Activated naive CD4-positive, alpha-beta T cell treated with anti-CD3 and anti-CD28 coated beads, Interleukin-2, amount 50 U/mL, for 72 hours (primary cell): ENCODE measurements at regions not wholly inside any gene's neighbourhood (a gene's known extent, or its start where the extent isn't known, plus 50 kb on each side); places are given as distances from the start of the nearest gene placed in this dataset.

Experiments
- ATAC-seq, 2 donors: fragments of 150-1000 bp; cut with Tn5 transposase; 2 replicates each; pipeline ENCODE4 v1.10.0; 2021; ENCODE audit warnings: mild to moderate bottlenecking in 2 of 2, moderate library complexity in 2 of 2
- DNase-seq, 2 donors: peaks; one replicate each; pipeline ENCODE4 v3.0.0; 2021 to 2022; ENCODE audit warnings: low spot score in 2 of 2
- H3K27ac Mint-ChIP-seq, 2 donors: one replicate each; pipeline ENCODE4 v1.8.0; 2022; ENCODE audit warnings: mild to moderate bottlenecking in 2 of 2, mixed read lengths in 2 of 2
- H3K36me3 Mint-ChIP-seq, 2 donors: one replicate each; pipeline ENCODE4 v1.8.0; 2022; ENCODE audit warnings: mixed read lengths in 2 of 2
- H3K9me3 Mint-ChIP-seq, 2 donors: one replicate each; pipeline ENCODE4 v1.8.0; 2022; ENCODE audit warnings: mixed read lengths in 2 of 2

DNA sequence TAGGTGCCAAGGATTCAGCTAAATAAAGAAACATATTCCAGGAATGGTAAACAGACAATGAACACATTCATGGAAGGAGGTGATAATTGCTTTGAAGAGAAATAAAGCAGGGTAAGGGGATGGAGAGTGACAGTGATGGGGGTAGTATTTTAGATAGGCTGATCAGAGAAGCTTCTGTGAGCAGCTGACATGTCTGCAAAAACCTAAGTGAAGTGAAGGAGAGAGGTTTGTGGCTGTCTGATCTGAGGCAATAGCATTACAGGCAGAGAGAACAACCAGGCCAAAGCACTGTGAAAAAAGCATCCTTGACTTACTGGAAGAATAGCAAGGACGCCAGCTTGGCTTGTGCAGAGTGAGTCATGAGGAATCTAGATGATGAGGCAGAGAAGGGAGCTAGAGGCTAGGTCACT, 271.9 kb upstream of the GATB start:
- H3K27ac Mint-ChIP-seq: no peak overlapping the region
- ATAC-seq (no peak), DNase-seq (no peak)
- peaks cover 5 to 6% of the 10 kb centered on the region in 2 donors for H3K9me3 Mint-ChIP-seq
- H3K36me3 Mint-ChIP-seq: no peaks in the 10 kb centered on the region

- Mint-ChIP-seq H3K36me3 (no peaks in the 10 kb centered on the region), H3K27ac (no peak overlapping the region), H3K9me3 (peaks cover 6 to 8% of the 10 kb centered on the region in 2 donors)
- ATAC-seq (no peak), DNase-seq (no peak)
Observed at GRCh38 chr4:152029631-152030030, 268.8 kb upstream of the GATB start.

DNA sequence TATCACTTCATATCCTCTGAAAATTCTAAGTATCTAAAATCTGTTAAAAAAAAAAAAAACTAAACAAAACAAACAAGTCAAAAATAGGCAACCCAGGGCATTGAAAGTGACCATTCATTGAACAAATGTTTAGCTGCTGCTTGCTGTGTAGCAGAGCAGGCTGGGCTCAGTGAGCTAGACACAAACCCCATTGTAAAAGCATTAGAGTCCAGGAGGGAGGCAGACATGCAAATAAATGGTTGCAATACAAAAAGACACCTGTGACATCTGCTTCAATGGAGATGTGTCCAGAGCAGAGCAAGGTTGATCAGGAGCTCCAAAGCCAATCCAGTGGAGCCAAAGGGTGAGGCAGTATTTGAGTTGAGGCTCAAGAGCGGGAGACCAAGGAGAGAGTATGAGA, 267.3 kb upstream of the GATB start:
- Mint-ChIP-seq H3K27ac (no peak overlapping the region), H3K36me3 (no peaks in the 10 kb centered on the region), H3K9me3 (peaks cover 6 to 8% of the 10 kb centered on the region in 2 donors)
- DNase-seq (no peak), ATAC-seq (no peak)

- Mint-ChIP-seq H3K9me3 (peaks cover 6 to 8% of the 10 kb centered on the region in 2 donors), H3K27ac (no peak overlapping the region), H3K36me3 (no peaks in the 10 kb centered on the region)
- ATAC-seq (no peak), DNase-seq (no peak)
Observed at GRCh38 chr4:152024881-152025280, 264.1 kb upstream of the GATB start.

DNA sequence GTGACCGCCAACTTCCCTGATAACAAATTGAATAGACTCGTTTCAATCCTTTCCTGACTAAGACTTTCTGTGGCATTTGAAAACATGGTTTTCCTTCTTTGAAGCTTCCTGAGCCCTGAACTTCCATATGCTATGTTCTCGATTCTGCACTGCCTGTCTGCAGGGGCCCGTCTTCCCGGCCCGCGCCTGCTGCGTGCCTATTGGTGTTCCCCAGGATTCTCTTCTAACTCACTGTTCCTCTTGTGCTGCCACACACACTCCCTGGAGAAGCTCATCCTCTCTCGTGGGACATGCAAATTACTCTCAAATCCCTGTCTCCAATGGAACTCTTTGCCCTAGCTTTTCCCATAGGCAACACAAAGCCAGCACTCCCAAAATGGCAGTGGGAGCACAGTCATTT, 262.9 kb upstream of the GATB start:
- H3K27ac Mint-ChIP-seq: no peak overlapping the region
- DNase-seq (no peak), ATAC-seq (no peak)
- no peaks in the 10 kb centered on the region for H3K36me3 Mint-ChIP-seq
- H3K9me3 Mint-ChIP-seq: peaks cover 6 to 8% of the 10 kb centered on the region in 2 donors

DNA sequence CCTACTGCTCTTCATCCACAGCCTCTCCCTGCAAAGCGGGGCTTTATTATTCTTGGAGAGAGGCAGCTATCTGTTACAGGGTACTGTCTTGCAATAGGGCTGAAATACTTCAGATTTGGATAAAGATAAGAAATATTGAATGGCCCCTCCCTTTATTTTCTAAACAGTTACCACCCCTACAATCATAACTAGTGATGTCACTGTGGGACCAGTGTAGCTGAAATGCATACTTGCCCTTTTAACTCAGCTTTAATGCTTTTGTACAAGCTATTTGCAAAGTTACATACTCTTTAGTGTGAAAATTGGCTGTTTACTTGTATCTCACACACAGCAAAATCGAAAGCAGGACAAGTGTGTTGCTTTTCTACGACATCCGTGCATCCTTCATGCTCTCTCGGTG, 261.7 kb upstream of the GATB start:
- Mint-ChIP-seq H3K36me3 (no peaks in the 10 kb centered on the region), H3K9me3 (peaks cover 0 to 1% of the 10 kb centered on the region in 2 donors), H3K27ac (no peak overlapping the region)
- DNase-seq (no peak), ATAC-seq (no peak)

GRCh38 chr4:152021788-152022438, 261.1 kb upstream of the GATB start:
- DNase-seq: no peak
- Mint-ChIP-seq H3K36me3 (no peaks in the 10 kb centered on the region), H3K27ac (no peak overlapping the region), H3K9me3 (no peaks in the 10 kb centered on the region)
- no peak for ATAC-seq

GRCh38 chr4:152020073-152020472, 259.3 kb upstream of the GATB start:
- Mint-ChIP-seq H3K36me3 (no peaks in the 10 kb centered on the region), H3K27ac (no peak overlapping the region), H3K9me3 (peaks cover 0 to 8% of the 10 kb centered on the region in 2 donors)
- no peak for ATAC-seq
- DNase-seq: no peak

DNA sequence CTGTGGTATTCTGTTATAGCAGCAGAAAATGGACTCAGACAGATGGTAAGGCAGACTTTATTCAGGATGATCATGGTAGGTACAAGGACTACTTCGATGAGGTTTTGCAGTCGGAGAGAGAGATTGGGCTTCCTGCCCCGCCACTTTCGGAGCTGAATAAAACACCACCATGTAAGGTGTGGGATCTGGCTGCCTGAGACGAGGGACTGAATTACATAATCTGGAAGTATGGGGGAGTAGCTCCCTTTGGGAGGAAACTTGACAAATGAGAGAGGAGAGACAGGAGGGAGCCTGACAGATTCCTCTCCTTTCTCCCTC, 255.5 kb upstream of the GATB start:
- DNase-seq (no peak), ATAC-seq (no peak)
- Mint-ChIP-seq H3K27ac (peak overlapping the region in 1 of 2 donors; percentile 50), H3K36me3 (peaks cover 0 to 4% of the 10 kb centered on the region in 2 donors), H3K9me3 (peaks cover 0 to 20% of the 10 kb centered on the region in 2 donors)

GRCh38 chr4:152015597-152016302, 254.9 kb upstream of the GATB start:
- peaks cover 0 to 4% of the 10 kb centered on the region in 2 donors for H3K36me3 Mint-ChIP-seq
- peak overlapping the region; percentile 21 to 50 for H3K27ac Mint-ChIP-seq
- DNase-seq (no peak), ATAC-seq (no peak)
- peaks cover 0 to 20% of the 10 kb centered on the region in 2 donors for H3K9me3 Mint-ChIP-seq

- peaks cover 0 to 4% of the 10 kb centered on the region in 2 donors for H3K36me3 Mint-ChIP-seq
- peak overlapping the region; percentile 42 to 77 for H3K27ac Mint-ChIP-seq
- DNase-seq: no peak
- peak; percentile 52 to 77 for ATAC-seq
- H3K9me3 Mint-ChIP-seq: peaks cover 0 to 20% of the 10 kb centered on the region in 2 donors
Observed at GRCh38 chr4:152014280-152014679, 253.5 kb upstream of the GATB start.

- ATAC-seq (no peak), DNase-seq (no peak)
- Mint-ChIP-seq H3K27ac (no peak overlapping the region), H3K36me3 (peaks cover 0 to 4% of the 10 kb centered on the region in 2 donors), H3K9me3 (peaks cover 0 to 20% of the 10 kb centered on the region in 2 donors)
Observed at GRCh38 chr4:152011469-152011868, 250.7 kb upstream of the GATB start.

- ATAC-seq (peak in 1 of 2 donors; percentile 34), DNase-seq (no peak)
- Mint-ChIP-seq H3K27ac (no peak overlapping the region), H3K9me3 (peaks cover 0 to 14% of the 10 kb centered on the region in 2 donors), H3K36me3 (peaks cover 0 to 4% of the 10 kb centered on the region in 2 donors)
Observed at GRCh38 chr4:152010710-152011079, 249.9 kb upstream of the GATB start.

GRCh38 chr4:152009983-152010709, 249.3 kb upstream of the GATB start:
- peaks cover 0 to 4% of the 10 kb centered on the region in 2 donors for H3K36me3 Mint-ChIP-seq
- peaks cover 0 to 12% of the 10 kb centered on the region in 2 donors for H3K9me3 Mint-ChIP-seq
- no peak overlapping the region for H3K27ac Mint-ChIP-seq
- DNase-seq (no peak), ATAC-seq (no peak)

DNA sequence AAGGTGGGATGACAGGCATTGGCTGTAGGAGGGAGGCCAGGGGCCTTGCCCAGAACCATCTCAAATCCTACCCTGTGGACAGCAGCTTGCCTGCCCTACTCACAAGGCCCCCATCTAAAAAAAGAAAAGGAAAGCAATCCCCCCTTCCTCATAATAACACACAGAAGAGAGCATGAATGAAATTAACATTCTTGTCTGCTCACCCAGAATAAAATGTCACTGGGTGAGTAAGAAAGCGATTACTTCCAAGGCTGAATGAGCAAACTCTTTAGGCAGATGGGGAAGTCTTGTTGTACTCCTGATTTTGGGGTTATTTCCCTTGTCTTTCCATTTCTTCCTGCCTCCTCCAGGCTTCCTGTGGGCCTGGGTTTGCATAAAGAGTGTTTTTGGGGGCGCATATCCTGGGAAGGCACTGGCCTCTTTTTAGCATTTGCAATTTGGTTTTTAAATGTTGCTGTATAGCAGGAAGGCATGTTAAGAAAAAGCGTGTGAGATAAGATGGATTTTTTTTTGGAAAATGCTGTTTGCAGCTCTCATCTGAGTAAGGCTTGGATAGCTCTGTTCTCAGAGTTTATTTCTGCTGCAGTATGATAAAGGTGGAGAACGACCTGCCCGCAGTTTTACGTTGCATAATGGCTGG, 248.3 kb upstream of the GATB start:
- Mint-ChIP-seq H3K36me3 (peaks cover 0 to 4% of the 10 kb centered on the region in 2 donors), H3K9me3 (peaks cover 0 to 12% of the 10 kb centered on the region in 2 donors), H3K27ac (peak overlapping the region in 1 of 2 donors; percentile 41)
- DNase-seq (no peak), ATAC-seq (no peak)

DNA sequence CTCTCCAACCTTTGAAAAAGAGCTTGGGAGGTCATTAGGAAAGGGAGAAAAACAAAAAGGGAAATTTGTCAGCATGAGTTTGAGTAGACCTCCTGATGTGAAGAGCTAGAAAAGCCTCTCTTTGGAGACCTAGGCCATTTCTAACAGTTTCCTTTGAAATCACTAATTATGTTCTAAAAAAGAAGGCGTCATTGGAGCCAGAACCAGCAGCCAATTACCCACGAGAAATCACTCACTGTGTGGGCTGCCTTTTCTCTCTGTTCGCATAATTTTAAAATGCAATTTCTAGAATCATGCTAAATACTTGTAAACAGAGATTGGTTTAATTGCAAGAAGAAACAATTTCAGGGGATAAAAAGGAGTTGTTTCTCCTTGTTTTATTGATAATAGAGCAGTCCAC, 246.3 kb upstream of the GATB start:
- Mint-ChIP-seq H3K36me3 (peaks cover 0 to 4% of the 10 kb centered on the region in 2 donors), H3K9me3 (peaks cover 0 to 5% of the 10 kb centered on the region in 2 donors), H3K27ac (no peak overlapping the region)
- DNase-seq: no peak
- no peak for ATAC-seq

GRCh38 chr4:152004801-152005200, 244.0 kb upstream of the GATB start:
- H3K9me3 Mint-ChIP-seq: peaks cover 0 to 4% of the 10 kb centered on the region in 2 donors
- no peak for ATAC-seq
- DNase-seq: no peak
- H3K36me3 Mint-ChIP-seq: no peaks in the 10 kb centered on the region
- peak overlapping the region in 1 of 2 donors; percentile 6 for H3K27ac Mint-ChIP-seq
